Right lobe of liver (tissue), 6 donors: ENCODE measurements at regions not wholly inside any gene's neighbourhood (a gene's known extent, or its start where the extent isn't known, plus 50 kb on each side); places are given as distances from the start of the nearest gene placed in this dataset.

Experiments used
- ATAC-seq, 4 donors: fragments of 200-7000 bp; cut with Tn5 transposase; one replicate each; pipeline ENCODE4 v1.9.1; 2020; ENCODE audit warnings: mild to moderate bottlenecking in 4 of 4, moderate library complexity in 4 of 4
- DNase-seq, 3 donors: peaks; one replicate each; pipeline ENCODE4 v3.0.0-alpha.2; 2020
- H3K27ac ChIP-seq, 3 donors: fragments of 200-600 bp; one replicate each; pipeline ENCODE4 v1.8.0; 2022
- H3K27me3 ChIP-seq, 2 donors: fragments of 200-600 bp; one replicate each; pipeline ENCODE4 v1.8.0; 2022
- H3K36me3 ChIP-seq, 4 donors: fragments of 200-600 bp; sonication (generic) in 1 of 4; one replicate each; pipeline versions ENCODE4 v1.5.1 to v1.8.0; 2017 to 2022; ENCODE audit warnings: control low read depth in 1 of 4
- H3K4me1 ChIP-seq, 4 donors: fragments of 200-600 bp; sonication (generic) in 1 of 4; one replicate each; pipeline versions ENCODE4 v1.5.1 to v1.8.0; 2017 to 2022; ENCODE audit warnings: control low read depth in 1 of 4
- H3K4me3 ChIP-seq, 3 donors: fragments of 200-600 bp; one replicate each; pipeline ENCODE4 v1.8.0; 2022
- H3K9me3 ChIP-seq, 4 donors: fragments of 200-600 bp; sonication (generic) in 1 of 4; one replicate each; pipeline versions ENCODE4 v1.5.1 to v1.8.0; 2017 to 2022; ENCODE audit warnings: control low read depth in 1 of 4
- POLR2A ChIP-seq: fragments of 450-650 bp; IDR thresholded peaks from one replicate; pipeline ENCODE4 v1.6.1; 2017; ENCODE audit warnings: antibody characterized with exemption, mild to moderate bottlenecking
- WGBS: methylation state at CpG from one replicate; pipeline ENCODE4 v1.1.6; 2018; ENCODE audit warnings: low coverage, low lambda C conversion rate; ENCODE audit not compliant: insufficient coverage; ENCODE audit errors: missing lambda C conversion rate; 5-methylcytosine and 5-hydroxymethylcytosine counted together
- intact Hi-C, 2 donors: fragments of 100-400 bp; cut with DNase I; formaldehyde crosslinking; loops; one replicate each; pipeline versions ENCODE4 v1.11.2 to v1.14.1; 2022
- TF ChIP-seq, protein P1 (sequence below), 4 donors: fragments of 200-600 bp in 3 of 4; fragments of 450-650 bp in 1 of 4; IDR thresholded peaks; one replicate each; pipeline versions ENCODE4 v1.5.1 to v1.8.0; 2016 to 2022; ENCODE audit warnings: antibody characterized with exemption in 4 of 4, mild to moderate bottlenecking in 2 of 4
- donor health status: DM: no; HTN: yes; CAD: no.
- donor health status: DM: no; HTN: no; CAD: no.
- donor health status: DM: no; HTN: no; CAD: no.
- donor health status: DM: no; HTN: yes; CAD: no.
- donor health status: DM: no; HTN: yes; CAD: no.

- intact Hi-C loops = no loop called here
- Histone ChIP-seq H3K36me3 (no peaks in the 10 kb centered on the region), H3K4me1 (peaks cover 0 to 18% (median 8%) of the 10 kb centered on the region in 4 donors), H3K27ac (peak overlapping the region in 2 of 3 donors; percentile 47 to 69), H3K27me3 (no peaks in the 10 kb centered on the region), H3K4me3 (no peak overlapping the region), H3K9me3 (no peaks in the 10 kb centered on the region)
- no CpG with 5 or more reads among the region's 6 CpGs for WGBS
- TF ChIP-seq, protein P1, sequence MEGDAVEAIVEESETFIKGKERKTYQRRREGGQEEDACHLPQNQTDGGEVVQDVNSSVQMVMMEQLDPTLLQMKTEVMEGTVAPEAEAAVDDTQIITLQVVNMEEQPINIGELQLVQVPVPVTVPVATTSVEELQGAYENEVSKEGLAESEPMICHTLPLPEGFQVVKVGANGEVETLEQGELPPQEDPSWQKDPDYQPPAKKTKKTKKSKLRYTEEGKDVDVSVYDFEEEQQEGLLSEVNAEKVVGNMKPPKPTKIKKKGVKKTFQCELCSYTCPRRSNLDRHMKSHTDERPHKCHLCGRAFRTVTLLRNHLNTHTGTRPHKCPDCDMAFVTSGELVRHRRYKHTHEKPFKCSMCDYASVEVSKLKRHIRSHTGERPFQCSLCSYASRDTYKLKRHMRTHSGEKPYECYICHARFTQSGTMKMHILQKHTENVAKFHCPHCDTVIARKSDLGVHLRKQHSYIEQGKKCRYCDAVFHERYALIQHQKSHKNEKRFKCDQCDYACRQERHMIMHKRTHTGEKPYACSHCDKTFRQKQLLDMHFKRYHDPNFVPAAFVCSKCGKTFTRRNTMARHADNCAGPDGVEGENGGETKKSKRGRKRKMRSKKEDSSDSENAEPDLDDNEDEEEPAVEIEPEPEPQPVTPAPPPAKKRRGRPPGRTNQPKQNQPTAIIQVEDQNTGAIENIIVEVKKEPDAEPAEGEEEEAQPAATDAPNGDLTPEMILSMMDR (IDR thresholded peaks at IDR 0.05) = no peak
- no peak for TF ChIP-seq POLR2A
- ATAC-seq (peak; percentile 96 to 98 (median 96)), DNase-seq (peak; percentile 86 to 90 (median 90))
These were observed 62.9 kb upstream of the WNT11 start for GRCh38 chr11:76269247-76269646.

GRCh38 chr11:76268498-76268897 is 62.2 kb upstream of the WNT11 start:
- DNase-seq = no peak
- intact Hi-C loops = no loop called here
- Histone ChIP-seq H3K36me3 (no peaks in the 10 kb centered on the region), H3K9me3 (no peaks in the 10 kb centered on the region), H3K27me3 (no peaks in the 10 kb centered on the region), H3K4me3 (no peak overlapping the region), H3K4me1 (peaks cover 0 to 18% (median 8%) of the 10 kb centered on the region in 4 donors), H3K27ac (peak overlapping the region in 1 of 3 donors; percentile 47)
- no peak for TF ChIP-seq POLR2A
- TF ChIP-seq, protein P1 (IDR thresholded peaks at IDR 0.05) = no peak
- no peak for ATAC-seq

- Histone ChIP-seq H3K9me3 (no peaks in the 10 kb centered on the region), H3K27me3 (no peaks in the 10 kb centered on the region), H3K27ac (no peak overlapping the region), H3K4me1 (peaks cover 0 to 18% (median 8%) of the 10 kb centered on the region in 4 donors), H3K4me3 (no peak overlapping the region), H3K36me3 (no peaks in the 10 kb centered on the region)
- TF ChIP-seq, protein P1 (IDR thresholded peaks at IDR 0.05) = no peak
- no peak for TF ChIP-seq POLR2A
- DNase-seq = no peak
- WGBS = 96% methylated on average over 6 of the region's 6 CpGs
- intact Hi-C loops = no loop called here
- ATAC-seq = no peak
These were observed 61.3 kb upstream of the WNT11 start for GRCh38 chr11:76267556-76267955.

DNA sequence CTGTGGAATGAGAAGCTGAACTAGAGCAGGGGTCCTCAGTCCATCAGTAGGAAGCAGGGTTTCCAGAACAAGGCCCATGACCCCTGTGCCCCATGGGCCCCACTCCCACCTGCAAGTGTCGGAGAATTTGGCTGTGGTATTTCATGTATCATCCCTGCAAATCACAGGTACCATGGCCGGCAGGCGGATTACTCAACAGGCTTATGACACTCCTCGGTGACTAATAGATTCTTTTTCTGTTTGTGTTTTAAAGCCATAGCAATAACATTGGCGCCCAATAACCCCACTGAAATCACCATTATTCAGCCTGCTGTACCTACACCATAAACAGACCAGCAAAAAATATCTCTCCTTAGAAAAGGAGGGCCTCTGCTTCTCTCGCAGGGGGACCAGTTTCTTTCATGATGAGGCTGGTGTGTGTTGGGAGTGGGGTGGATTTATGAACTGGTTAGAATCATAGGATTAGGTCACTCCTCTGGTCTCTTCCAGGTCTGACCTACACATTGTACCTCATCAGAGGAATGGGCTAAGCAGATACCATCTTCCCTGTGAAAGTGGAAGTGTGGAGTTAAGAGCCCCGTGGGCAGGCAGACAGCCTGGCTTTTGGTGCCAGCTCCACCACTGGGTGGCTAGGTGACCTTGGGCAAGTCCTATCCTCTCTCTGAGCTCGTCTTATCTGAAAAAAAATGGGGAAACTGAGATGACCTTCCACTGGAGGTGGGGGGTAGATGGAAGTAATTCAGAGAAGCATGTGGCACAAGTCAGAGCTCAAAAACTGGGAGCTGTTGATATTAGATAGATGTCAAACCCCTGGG is 60.2 kb upstream of the WNT11 start:
- Histone ChIP-seq H3K4me3 (no peak overlapping the region), H3K27me3 (no peaks in the 10 kb centered on the region), H3K27ac (no peak overlapping the region), H3K4me1 (peaks cover 0 to 18% (median 8%) of the 10 kb centered on the region in 4 donors), H3K36me3 (no peaks in the 10 kb centered on the region), H3K9me3 (no peaks in the 10 kb centered on the region)
- DNase-seq (no peak), ATAC-seq (peak in 1 of 4 donors; percentile 11)
- TF ChIP-seq, protein P1 (IDR thresholded peaks at IDR 0.05) = no peak
- no peak for TF ChIP-seq POLR2A
- 49% methylated on average over 8 of the region's 8 CpGs for WGBS
- intact Hi-C loops = no loop called here
